ENCODE measurements at regions not wholly inside any gene's neighbourhood (a gene's known extent, or its start where the extent isn't known, plus 50 kb on each side); places are given as distances from the start of the nearest gene placed in this dataset.
A peak's percentile ranks its signal among the peaks of the same experiment; 100 is the strongest.

DNA sequence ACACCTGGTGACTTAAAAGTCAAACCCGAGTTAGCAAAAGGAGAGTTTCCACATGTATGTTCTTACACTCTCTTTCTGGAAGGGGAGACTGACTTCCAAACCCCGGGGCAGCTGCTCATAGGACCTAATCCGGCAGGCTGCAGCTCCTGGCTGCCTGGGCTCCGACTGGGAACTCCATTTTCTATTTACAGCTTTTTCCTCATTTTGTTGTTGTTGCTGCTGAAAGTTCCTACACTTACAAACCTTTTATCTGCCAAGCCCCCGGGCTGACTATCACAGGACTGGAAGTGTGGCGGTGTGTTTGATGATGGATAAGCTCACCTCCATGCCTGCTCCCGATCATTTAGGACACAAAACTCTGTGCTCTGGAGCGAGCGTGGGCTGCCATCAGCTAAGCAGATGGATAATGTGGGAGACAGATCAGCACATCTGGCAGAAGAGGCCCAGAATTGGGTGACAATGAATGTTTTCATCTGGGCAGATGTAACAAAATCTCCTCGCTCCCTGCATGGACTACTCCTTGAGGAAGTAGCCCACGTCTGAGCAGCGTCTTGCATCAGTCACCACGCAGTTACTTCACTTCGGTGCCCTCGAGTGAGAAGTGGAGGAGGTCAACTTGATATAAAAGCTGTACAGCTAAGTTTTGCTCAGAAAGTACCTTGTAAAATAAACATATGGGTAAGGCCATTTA, 114.4 kb upstream of the COPS8 start:
- H3K4me3 ChIP-seq (replicated peaks; ENCODE audit: low read depth, low read length), result no peak overlapping the region
- TF ChIP-seq, protein P1, sequence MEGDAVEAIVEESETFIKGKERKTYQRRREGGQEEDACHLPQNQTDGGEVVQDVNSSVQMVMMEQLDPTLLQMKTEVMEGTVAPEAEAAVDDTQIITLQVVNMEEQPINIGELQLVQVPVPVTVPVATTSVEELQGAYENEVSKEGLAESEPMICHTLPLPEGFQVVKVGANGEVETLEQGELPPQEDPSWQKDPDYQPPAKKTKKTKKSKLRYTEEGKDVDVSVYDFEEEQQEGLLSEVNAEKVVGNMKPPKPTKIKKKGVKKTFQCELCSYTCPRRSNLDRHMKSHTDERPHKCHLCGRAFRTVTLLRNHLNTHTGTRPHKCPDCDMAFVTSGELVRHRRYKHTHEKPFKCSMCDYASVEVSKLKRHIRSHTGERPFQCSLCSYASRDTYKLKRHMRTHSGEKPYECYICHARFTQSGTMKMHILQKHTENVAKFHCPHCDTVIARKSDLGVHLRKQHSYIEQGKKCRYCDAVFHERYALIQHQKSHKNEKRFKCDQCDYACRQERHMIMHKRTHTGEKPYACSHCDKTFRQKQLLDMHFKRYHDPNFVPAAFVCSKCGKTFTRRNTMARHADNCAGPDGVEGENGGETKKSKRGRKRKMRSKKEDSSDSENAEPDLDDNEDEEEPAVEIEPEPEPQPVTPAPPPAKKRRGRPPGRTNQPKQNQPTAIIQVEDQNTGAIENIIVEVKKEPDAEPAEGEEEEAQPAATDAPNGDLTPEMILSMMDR (IDR thresholded peaks at IDR 0.05; ENCODE audit: low read depth, low read length, missing control alignments), result no peak
- DNase-seq (ENCODE audit: extremely low read depth, low read depth), result no peak

DNA sequence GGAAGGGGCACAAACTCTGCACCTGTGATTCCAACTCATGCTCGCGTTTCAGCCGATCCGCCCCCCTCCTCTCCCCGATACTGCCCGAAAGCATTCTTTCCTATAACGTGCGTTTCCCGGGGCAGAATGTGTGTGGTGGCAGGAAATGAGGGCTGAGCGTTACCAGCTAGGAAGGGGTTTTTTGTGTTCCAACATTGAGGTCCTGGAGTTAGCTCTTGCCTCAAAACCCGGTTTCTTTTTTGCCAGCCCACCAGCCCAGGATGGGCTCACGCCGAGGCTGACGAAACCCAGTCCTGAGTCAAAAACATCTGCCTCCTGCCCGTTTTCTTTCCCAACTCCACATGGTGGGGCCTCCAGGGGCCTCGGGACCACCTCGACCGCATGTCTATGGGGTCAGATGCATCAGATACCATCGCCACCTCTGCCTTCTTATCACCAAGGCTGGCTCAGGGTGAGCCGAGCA, 113.7 kb upstream of the COPS8 start:
- TF ChIP-seq, protein P1 (IDR thresholded peaks at IDR 0.05; ENCODE audit: low read depth, low read length, missing control alignments), result no peak
- H3K4me3 ChIP-seq (replicated peaks; ENCODE audit: low read depth, low read length), result no peak overlapping the region
- no peak for DNase-seq (ENCODE audit: extremely low read depth, low read depth)

DNA sequence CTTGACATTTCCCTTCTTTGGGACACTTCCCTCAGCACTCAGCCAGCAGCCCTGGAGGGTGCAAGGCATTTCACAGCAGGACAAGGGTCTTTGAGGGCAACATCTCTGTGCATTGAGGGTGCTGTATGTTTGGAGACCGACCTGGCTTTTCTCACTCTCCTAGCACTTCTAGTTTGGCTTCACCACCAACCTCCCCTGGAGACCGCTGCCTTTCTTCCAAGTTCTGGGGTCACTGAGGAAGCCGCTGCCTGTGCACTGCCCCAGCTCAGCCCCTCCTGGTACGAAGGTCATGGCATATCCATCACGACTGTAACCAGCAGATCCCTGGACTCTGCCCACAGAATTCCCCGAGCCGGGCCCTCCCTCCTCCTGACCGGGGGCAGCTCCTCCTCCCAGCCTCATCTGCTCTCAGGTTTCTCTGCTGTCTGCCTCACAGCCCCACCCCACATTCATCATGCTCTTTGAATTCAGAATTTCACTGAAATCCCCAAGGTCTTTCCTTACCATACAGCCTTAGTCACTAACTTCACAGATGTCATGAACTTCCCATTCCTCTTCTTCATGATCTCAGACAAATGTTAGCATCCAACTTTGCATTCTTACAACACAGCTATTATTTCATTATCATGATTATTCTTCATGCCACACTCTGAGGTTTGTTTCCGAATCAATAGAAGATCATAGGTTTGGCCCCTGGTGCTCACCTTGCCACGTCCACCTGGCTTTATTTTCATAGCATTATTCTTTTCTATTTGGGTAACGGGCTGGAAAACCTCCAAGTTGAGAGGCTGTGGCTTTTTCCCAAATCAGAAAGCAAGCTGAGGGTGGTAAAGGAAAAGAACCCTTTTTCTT, 113.0 kb upstream of the COPS8 start:
- peak; percentile 71 for DNase-seq (ENCODE audit: extremely low read depth, low read depth)
- no peak overlapping the region for H3K4me3 ChIP-seq (replicated peaks; ENCODE audit: low read depth, low read length)
- TF ChIP-seq, protein P1 (IDR thresholded peaks at IDR 0.05; ENCODE audit: low read depth, low read length, missing control alignments), result no peak

- H3K4me3 ChIP-seq (replicated peaks; ENCODE audit: low read depth, low read length), result no peak overlapping the region
- no peak for DNase-seq (ENCODE audit: extremely low read depth, low read depth)
- TF ChIP-seq, protein P1 (IDR thresholded peaks at IDR 0.05; ENCODE audit: low read depth, low read length, missing control alignments), result no peak
Observed at GRCh38 chr2:236973343-236973980, 112.2 kb upstream of the COPS8 start.

GRCh38 chr2:236974148-236974547, 111.5 kb upstream of the COPS8 start:
- TF ChIP-seq, protein P1 (IDR thresholded peaks at IDR 0.05; ENCODE audit: low read depth, low read length, missing control alignments), result no peak
- H3K4me3 ChIP-seq (replicated peaks; ENCODE audit: low read depth, low read length), result no peak overlapping the region
- no peak for DNase-seq (ENCODE audit: extremely low read depth, low read depth)

DNA sequence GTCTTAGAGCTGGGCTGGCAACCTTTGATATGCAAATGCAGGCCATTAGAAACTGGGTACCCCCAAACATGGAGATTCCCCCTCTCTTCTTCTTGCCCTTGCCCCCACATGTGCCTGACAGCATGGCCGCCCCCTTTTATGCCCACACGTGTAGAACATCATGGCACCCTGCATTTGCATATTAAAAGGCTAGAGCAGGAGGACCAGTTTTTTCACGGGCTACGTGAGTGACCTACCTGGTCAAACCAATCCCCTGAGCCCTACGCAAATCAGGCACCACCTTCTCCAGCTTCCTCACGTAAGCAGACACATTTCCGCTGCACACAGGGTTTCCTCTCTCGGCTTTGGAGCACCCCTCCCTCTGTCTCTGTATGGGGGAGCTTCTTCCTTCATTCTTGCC, 110.9 kb upstream of the COPS8 start:
- no peak overlapping the region for H3K4me3 ChIP-seq (replicated peaks; ENCODE audit: low read depth, low read length)
- no peak for DNase-seq (ENCODE audit: extremely low read depth, low read depth)
- TF ChIP-seq, protein P1 (IDR thresholded peaks at IDR 0.05; ENCODE audit: low read depth, low read length, missing control alignments), result no peak
